HepG2 (cell line): ENCODE measurements at regions not wholly inside any gene's neighbourhood (a gene's known extent, or its start where the extent isn't known, plus 50 kb on each side); places are given as distances from the start of the nearest gene placed in this dataset.
A peak's percentile ranks its signal among the peaks of the same experiment; 100 is the strongest.

Source experiments
- AKNA ChIP-seq: sonication (generic); formaldehyde crosslinking; IDR thresholded peaks from 2 replicates; pipeline ENCODE4 v1.4.0; 2020; ENCODE audit warnings: missing genetic modification reagents, borderline replicate concordance
- BCL3 ChIP-seq: sonication (generic); formaldehyde crosslinking; IDR thresholded peaks from 2 replicates; pipeline ENCODE4 v1.5.1; 2020; ENCODE audit warnings: mild to moderate bottlenecking, missing genetic modification reagents, moderate library complexity
- ELF4 ChIP-seq: sonication (generic); formaldehyde crosslinking; IDR thresholded peaks from 2 replicates; pipeline ENCODE4 v1.5.0; 2020; ENCODE audit warnings: missing genetic modification reagents, mild to moderate bottlenecking, moderate library complexity, borderline replicate concordance
- GFI1 ChIP-seq: sonication (generic); formaldehyde crosslinking; IDR thresholded peaks from 2 replicates; pipeline ENCODE4 v1.5.0; 2020; ENCODE audit warnings: missing genetic modification reagents, mild to moderate bottlenecking, borderline replicate concordance
- HOXA7 ChIP-seq: sonication (generic); formaldehyde crosslinking; IDR thresholded peaks from 2 replicates; pipeline ENCODE4 v1.8.1; 2022; ENCODE audit warnings: mild to moderate bottlenecking, missing genetic modification reagents, moderate library complexity
- NFKBIZ ChIP-seq: IDR thresholded peaks from 2 replicates; pipeline ENCODE4 v1.6.1; 2018; ENCODE audit warnings: missing genetic modification reagents, missing compliant biosample characterization
- ONECUT2 ChIP-seq: sonication (generic); formaldehyde crosslinking; IDR thresholded peaks from 2 replicates; pipeline ENCODE4 v1.4.0; 2020; ENCODE audit warnings: missing genetic modification reagents
- SNAPC2 ChIP-seq: sonication (generic); formaldehyde crosslinking; IDR thresholded peaks from 2 replicates; pipeline ENCODE4 v1.8.1; 2022; ENCODE audit warnings: mild to moderate bottlenecking, missing genetic modification reagents
- TOE1 ChIP-seq: sonication (generic); formaldehyde crosslinking; IDR thresholded peaks from 2 replicates; pipeline ENCODE4 v1.4.0; 2020; ENCODE audit warnings: mild to moderate bottlenecking, missing genetic modification reagents
- ZFP41 ChIP-seq: sonication (generic); formaldehyde crosslinking; IDR thresholded peaks from 2 replicates; pipeline ENCODE4 v1.4.0; 2020; ENCODE audit warnings: mild to moderate bottlenecking, missing genetic modification reagents, borderline replicate concordance
- ZNF138 ChIP-seq: sonication (generic); formaldehyde crosslinking; IDR thresholded peaks from 2 replicates; pipeline ENCODE4 v1.5.0; 2020; ENCODE audit warnings: mild to moderate bottlenecking, low read depth, missing genetic modification reagents
- ZNF329 ChIP-seq: sonication (generic); formaldehyde crosslinking; IDR thresholded peaks from 2 replicates; pipeline ENCODE4 v1.9.0; 2021; ENCODE audit warnings: low read depth, mild to moderate bottlenecking, missing genetic modification reagents
- ZNF34 ChIP-seq: sonication (generic); formaldehyde crosslinking; IDR thresholded peaks from 2 replicates; pipeline ENCODE4 v1.4.0; 2020; ENCODE audit warnings: mild to moderate bottlenecking, missing genetic modification reagents, borderline replicate concordance
- ZNF441 ChIP-seq: sonication (generic); formaldehyde crosslinking; IDR thresholded peaks from 2 replicates; pipeline ENCODE4 v1.7.0; 2021; ENCODE audit warnings: missing genetic modification reagents, borderline replicate concordance
- ZNF510 ChIP-seq: sonication (generic); formaldehyde crosslinking; IDR thresholded peaks from 2 replicates; pipeline ENCODE4 v1.4.0; 2020; ENCODE audit warnings: low read depth, mild to moderate bottlenecking, missing genetic modification reagents
- ZNF512 ChIP-seq: sonication (generic); formaldehyde crosslinking; IDR thresholded peaks from 2 replicates; pipeline ENCODE4 v1.4.0; 2020; ENCODE audit warnings: mild to moderate bottlenecking, missing genetic modification reagents
- ZNF670 ChIP-seq: sonication (generic); formaldehyde crosslinking; IDR thresholded peaks from 2 replicates; pipeline ENCODE4 v1.8.0; 2022; ENCODE audit warnings: mild to moderate bottlenecking, missing genetic modification reagents, borderline replicate concordance
- ZNF710 ChIP-seq: sonication (generic); formaldehyde crosslinking; IDR thresholded peaks from 2 replicates; pipeline ENCODE4 v1.5.0; 2020; ENCODE audit warnings: mild to moderate bottlenecking, missing genetic modification reagents, borderline replicate concordance

- TF ChIP-seq SNAPC2 (CRISPR knock-in tag) = no peak
- TF ChIP-seq GFI1 (CRISPR knock-in tag) = peak; percentile 34; the same call in 1 of the 2 replicates
- TF ChIP-seq ZNF138 = no peak
- TF ChIP-seq ZNF34 = no peak
- no peak for TF ChIP-seq TOE1 (CRISPR knock-in tag)
- peak; percentile 41; the same call in 1 of the 2 replicates for TF ChIP-seq ELF4 (CRISPR knock-in tag)
- 0 out of 2 replicates have a peak, but pooled peaks have one; percentile 28 for TF ChIP-seq NFKBIZ (CRISPR knock-in tag)
- no peak for TF ChIP-seq BCL3 (CRISPR knock-in tag)
- TF ChIP-seq HOXA7 (CRISPR knock-in tag) = no peak
- TF ChIP-seq ZFP41 (CRISPR knock-in tag) = no peak
- TF ChIP-seq ZNF329 (CRISPR knock-in tag) = no peak
- TF ChIP-seq ZNF710 (CRISPR knock-in tag) = no peak; the same call in 1 of the 2 replicates
- TF ChIP-seq ZNF670 (CRISPR knock-in tag) = no peak
- no peak; the same call in 1 of the 2 replicates for TF ChIP-seq ZNF512 (CRISPR knock-in tag)
- TF ChIP-seq ZNF510 = no peak
- TF ChIP-seq ZNF441 (CRISPR knock-in tag) = peak; percentile 65; the same call in 1 of the 2 replicates
- TF ChIP-seq ONECUT2 (CRISPR knock-in tag) = no peak
- TF ChIP-seq AKNA = no peak
Measured at GRCh38 chr12:46523863-46524770, 151.5 kb upstream of the SLC38A2 start (continued).
